22Rv1 (cell line): ENCODE measurements at regions not wholly inside any gene's neighbourhood (a gene's known extent, or its start where the extent isn't known, plus 50 kb on each side); places are given as distances from the start of the nearest gene placed in this dataset.

Experiments
- CTCF ChIP-seq: fragments of 450-650 bp; IDR thresholded peaks from 2 replicates; pipeline ENCODE4 v1.5.1; 2017; ENCODE audit warnings: mild to moderate bottlenecking
- ZFX ChIP-seq: fragments of 450-650 bp; IDR thresholded peaks from 2 replicates; pipeline ENCODE4 v1.6.1; 2017; ENCODE audit warnings: antibody characterized with exemption, borderline replicate concordance

DNA sequence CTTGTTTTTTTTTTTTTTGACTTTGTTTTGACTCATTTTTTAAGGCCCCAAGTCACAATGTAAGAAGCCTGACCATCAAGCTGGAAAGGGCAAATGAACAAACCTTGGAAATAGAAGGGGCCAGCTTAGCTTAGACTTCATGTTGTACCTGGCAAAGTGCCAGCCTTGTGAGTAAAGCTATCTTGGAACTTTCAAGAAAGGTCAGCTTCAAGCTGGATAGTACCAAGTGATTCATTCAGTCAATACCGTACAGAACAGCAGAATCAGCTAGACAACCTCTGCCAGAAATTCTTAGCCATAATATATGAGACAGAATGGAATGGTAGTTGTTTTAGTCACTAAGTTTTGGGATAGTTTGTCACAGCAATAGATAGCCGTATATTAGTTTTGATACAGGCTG is 1492.2 kb upstream of the TENM3 start:
- no peak for TF ChIP-seq CTCF
- no peak for TF ChIP-seq ZFX
